ENCODE measurements at regions not wholly inside any gene's neighbourhood (a gene's known extent, or its start where the extent isn't known, plus 50 kb on each side); places are given as distances from the start of the nearest gene placed in this dataset.

DNA sequence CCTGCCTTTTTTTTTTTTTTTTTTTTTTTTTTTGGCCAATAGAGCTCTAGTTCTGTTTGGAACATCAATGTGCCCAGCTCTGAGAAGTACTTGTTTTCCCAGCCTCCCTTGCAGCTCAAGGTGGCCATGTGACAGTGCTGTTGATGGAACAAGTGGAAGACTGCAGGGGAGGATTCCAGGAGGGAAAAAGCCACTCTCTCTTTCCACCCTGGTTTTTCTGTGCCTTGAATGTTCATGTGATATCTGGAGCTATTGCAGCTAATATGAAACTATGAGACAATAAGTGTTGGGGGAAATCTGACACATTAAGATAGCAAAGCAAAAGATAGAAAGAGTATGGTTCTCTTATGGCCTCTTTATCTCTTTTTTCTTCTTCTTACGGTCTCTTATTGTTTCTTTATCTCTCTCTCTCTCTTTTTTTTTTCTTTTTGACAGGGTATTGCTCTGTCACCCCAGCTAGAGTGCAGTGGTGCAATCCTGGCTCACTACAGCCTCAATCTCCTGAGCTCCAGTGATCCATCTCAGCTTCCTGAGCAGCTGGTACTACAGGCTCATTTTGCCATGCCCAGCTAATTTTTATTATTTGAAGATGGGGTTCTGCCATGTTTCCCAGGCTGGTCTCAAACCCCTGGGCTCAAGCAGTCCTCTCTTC lies 192.0 kb upstream of the LNX1 start:
- in situ Hi-C loops (cut with MboI; ENCODE audit: low sequenced_read_pairs): no loop called here
- Histone ChIP-seq H3K36me3 (replicated peaks) (no peaks in the 10 kb centered on the region), H3K27me3 (ENCODE audit: low read depth) (peaks cover under 1% of the 10 kb centered on the region; the same call in 1 of the 2 replicates), H3K4me1 (no peaks in the 10 kb centered on the region), H3K4me3 (no peak overlapping the region), H3K9me3 (no peaks in the 10 kb centered on the region)
- DNase-seq (ENCODE audit: low spot score in 2 of 2): no peak

GRCh38 chr4:53782458-53782845 lies 191.2 kb upstream of the LNX1 start:
- in situ Hi-C loops (cut with MboI; ENCODE audit: low sequenced_read_pairs): no loop called here
- Histone ChIP-seq H3K36me3 (replicated peaks) (no peaks in the 10 kb centered on the region), H3K9me3 (no peaks in the 10 kb centered on the region), H3K27me3 (ENCODE audit: low read depth) (peaks cover 8% of the 10 kb centered on the region), H3K4me3 (no peak overlapping the region), H3K4me1 (no peaks in the 10 kb centered on the region)
- DNase-seq (ENCODE audit: low spot score in 2 of 2): no peak

- no peaks in the 10 kb centered on the region for H3K36me3 ChIP-seq (replicated peaks)
- no peak for DNase-seq (ENCODE audit: low spot score in 2 of 2)
- no peak overlapping the region for H3K4me3 ChIP-seq
These were observed 190.6 kb upstream of the LNX1 start for GRCh38 chr4:53781629-53782457.

DNA sequence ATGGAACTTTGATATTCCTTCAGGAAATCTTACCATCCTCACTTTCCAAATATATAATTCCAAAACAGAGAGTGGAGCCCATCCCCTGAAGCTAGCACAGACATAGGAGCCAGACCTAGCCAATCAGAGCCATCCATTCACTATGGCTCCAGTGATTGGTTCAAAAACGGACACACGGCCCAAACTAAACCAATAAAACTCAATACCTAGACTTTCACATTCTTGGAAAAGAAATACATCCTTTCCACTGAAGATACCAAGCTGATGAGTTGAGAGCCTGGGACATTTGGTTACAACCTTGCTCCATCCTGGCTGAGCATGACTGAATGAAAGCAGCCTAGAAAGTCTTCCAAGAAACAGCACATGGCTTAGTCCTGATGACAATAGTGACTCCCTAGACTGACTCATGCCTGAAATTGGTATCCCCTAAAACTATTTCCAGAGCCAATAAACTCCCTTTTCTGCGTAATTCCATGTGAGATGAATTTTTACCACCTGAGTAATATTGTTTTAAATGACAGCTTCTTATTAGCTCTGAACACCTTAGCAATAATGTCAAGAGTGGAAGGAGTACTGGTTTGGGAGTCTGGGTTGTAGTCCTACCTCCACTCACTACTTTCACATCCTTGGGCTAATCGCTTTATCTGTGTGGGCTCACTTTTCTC lies 189.6 kb upstream of the LNX1 start:
- no peaks in the 10 kb centered on the region for H3K36me3 ChIP-seq (replicated peaks)
- H3K27me3 ChIP-seq (ENCODE audit: low read depth): peaks cover 8% of the 10 kb centered on the region
- DNase-seq (ENCODE audit: low spot score in 2 of 2): no peak
- H3K9me3 ChIP-seq: no peaks in the 10 kb centered on the region
- H3K4me3 ChIP-seq: no peak overlapping the region
- in situ Hi-C loops (cut with MboI; ENCODE audit: low sequenced_read_pairs): no loop called here
- H3K4me1 ChIP-seq: no peaks in the 10 kb centered on the region

More at GRCh38 chr4:53781629-53782457, 190.6 kb upstream of the LNX1 start:
- H3K27me3 ChIP-seq (ENCODE audit: low read depth): peaks cover 8% of the 10 kb centered on the region
- H3K9me3 ChIP-seq: no peaks in the 10 kb centered on the region
- in situ Hi-C loops (cut with MboI; ENCODE audit: low sequenced_read_pairs): no loop called here
- H3K4me1 ChIP-seq: no peaks in the 10 kb centered on the region

DNA sequence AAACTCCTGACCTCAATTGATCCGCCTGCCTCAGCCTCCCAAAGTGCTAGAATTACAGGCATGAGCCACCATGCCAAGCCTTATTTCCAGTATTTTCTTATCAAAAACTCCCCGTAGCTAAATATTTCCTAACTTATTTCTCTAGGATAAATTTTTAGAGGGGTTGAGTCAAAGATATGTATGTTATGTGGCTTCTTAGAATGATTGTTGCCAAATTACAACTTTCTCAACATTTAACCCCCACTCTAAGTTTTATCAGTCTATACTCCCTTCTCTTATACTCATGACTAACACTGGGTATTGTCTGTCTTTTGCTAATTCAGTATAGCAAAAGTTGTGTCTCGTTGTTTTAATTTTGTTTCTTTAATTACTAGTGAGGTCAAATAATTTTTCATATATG lies 187.7 kb upstream of the LNX1 start:
- Histone ChIP-seq H3K27me3 (ENCODE audit: low read depth) (peaks cover 8% of the 10 kb centered on the region), H3K4me1 (no peaks in the 10 kb centered on the region), H3K4me3 (no peak overlapping the region), H3K9me3 (no peaks in the 10 kb centered on the region), H3K36me3 (replicated peaks) (no peaks in the 10 kb centered on the region)
- no peak for DNase-seq (ENCODE audit: low spot score in 2 of 2)
- in situ Hi-C loops (cut with MboI; ENCODE audit: low sequenced_read_pairs): no loop called here

GRCh38 chr4:53778155-53778554 lies 186.9 kb upstream of the LNX1 start:
- no peaks in the 10 kb centered on the region for H3K36me3 ChIP-seq (replicated peaks)
- in situ Hi-C loops (cut with MboI; ENCODE audit: low sequenced_read_pairs): no loop called here
- H3K9me3 ChIP-seq: no peaks in the 10 kb centered on the region
- no peak for DNase-seq (ENCODE audit: low spot score in 2 of 2)
- H3K4me1 ChIP-seq: no peaks in the 10 kb centered on the region
- no peak overlapping the region for H3K4me3 ChIP-seq
- H3K27me3 ChIP-seq (ENCODE audit: low read depth): peaks cover 8% of the 10 kb centered on the region

DNA sequence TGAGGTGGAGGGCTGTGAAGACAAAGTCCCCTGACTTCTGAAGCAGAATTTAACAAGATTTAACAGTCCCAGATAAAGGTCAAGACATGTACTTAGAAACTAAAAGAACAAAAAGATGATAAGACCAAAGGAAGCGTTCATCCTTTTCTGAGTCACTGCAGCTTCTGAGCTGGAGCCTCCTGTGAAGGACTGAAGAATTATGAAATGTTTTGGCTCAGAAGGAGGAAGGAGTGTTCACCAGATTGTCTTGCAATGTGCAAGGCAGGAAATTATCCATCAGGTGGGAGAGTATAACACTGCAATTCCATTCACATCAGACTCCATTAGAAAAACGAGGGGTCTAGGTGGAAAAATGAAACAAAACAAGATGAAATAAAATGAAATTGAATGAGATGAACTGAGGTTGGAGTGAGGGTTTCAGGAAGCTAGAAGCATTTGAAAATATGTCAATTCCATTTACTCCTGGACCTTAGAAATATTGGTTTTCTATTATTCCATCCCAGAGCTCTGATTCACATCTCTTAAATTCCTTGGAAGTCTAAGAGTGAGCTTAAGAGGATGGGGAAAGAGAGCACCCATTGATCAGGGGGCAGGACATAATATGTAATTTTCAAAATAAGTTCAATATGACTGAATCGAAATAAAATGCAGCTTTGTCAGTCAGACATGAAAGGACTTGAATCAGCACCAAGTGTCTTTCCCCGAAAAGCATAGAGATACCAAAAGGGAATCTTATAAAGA lies 186.1 kb upstream of the LNX1 start:
- Histone ChIP-seq H3K36me3 (replicated peaks) (no peaks in the 10 kb centered on the region), H3K4me3 (no peak overlapping the region), H3K9me3 (no peaks in the 10 kb centered on the region), H3K27me3 (ENCODE audit: low read depth) (peaks cover 8% of the 10 kb centered on the region), H3K4me1 (no peaks in the 10 kb centered on the region)
- in situ Hi-C loops (cut with MboI; ENCODE audit: low sequenced_read_pairs): no loop called here
- DNase-seq (ENCODE audit: low spot score in 2 of 2): no peak

GRCh38 chr4:53776141-53776540 lies 184.9 kb upstream of the LNX1 start:
- no peak for DNase-seq (ENCODE audit: low spot score in 2 of 2)
- Histone ChIP-seq H3K36me3 (replicated peaks) (no peaks in the 10 kb centered on the region), H3K27me3 (ENCODE audit: low read depth) (peaks cover 8% of the 10 kb centered on the region), H3K4me3 (no peak overlapping the region), H3K4me1 (no peaks in the 10 kb centered on the region), H3K9me3 (no peaks in the 10 kb centered on the region)
- in situ Hi-C loops (cut with MboI; ENCODE audit: low sequenced_read_pairs): no loop called here

DNA sequence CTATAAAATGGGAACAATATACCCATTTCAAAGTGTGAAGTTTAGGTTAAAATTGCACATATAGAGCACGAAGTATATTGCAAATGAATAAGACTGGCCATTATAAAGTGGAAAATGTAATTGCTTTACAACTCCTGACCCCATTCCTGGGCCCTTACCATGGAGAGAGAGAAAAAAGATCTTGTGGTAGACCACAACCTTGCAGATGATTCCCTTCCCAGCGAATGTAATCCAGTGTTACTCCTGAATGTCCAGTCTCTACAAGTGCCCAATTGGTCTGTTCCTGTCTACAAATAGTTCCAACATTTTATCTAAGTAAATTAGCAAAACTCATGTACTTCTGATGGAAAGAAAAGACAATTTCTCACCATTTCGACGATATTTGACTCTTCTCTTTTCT lies 184.1 kb upstream of the LNX1 start:
- Histone ChIP-seq H3K27me3 (ENCODE audit: low read depth) (peaks cover 8% of the 10 kb centered on the region), H3K36me3 (replicated peaks) (no peaks in the 10 kb centered on the region), H3K4me3 (no peak overlapping the region), H3K4me1 (no peaks in the 10 kb centered on the region), H3K9me3 (no peaks in the 10 kb centered on the region)
- DNase-seq (ENCODE audit: low spot score in 2 of 2): no peak
- in situ Hi-C loops (cut with MboI; ENCODE audit: low sequenced_read_pairs): no loop called here

GRCh38 chr4:53771326-53771725 lies 180.0 kb upstream of the LNX1 start:
- H3K27me3 ChIP-seq (ENCODE audit: low read depth): no peaks in the 10 kb centered on the region; the same call in 1 of the 2 replicates
- no peak for DNase-seq (ENCODE audit: low spot score in 2 of 2)
- no peaks in the 10 kb centered on the region for H3K4me1 ChIP-seq
- in situ Hi-C loops (cut with MboI; ENCODE audit: low sequenced_read_pairs): no loop called here
- no peak overlapping the region for H3K4me3 ChIP-seq
- H3K9me3 ChIP-seq: no peaks in the 10 kb centered on the region
- no peaks in the 10 kb centered on the region for H3K36me3 ChIP-seq (replicated peaks)

DNA sequence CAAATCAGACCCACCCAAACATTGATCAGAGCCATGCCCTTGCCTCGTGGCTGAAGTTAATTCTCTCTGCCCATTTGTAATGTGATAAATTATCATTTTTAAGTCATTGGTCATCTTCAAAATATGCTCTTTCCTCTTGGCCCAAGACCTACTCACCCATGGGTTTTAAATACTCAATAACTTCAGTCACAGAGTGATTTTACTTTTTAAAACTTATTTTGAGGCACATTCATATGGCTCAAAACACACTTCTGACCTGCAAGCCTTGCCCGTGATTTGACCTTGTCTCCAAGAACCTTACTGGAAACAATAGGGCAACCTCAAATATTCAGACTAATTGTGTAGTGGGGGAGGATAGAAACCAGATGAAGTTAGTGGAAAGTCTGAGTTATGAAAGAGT lies 176.2 kb upstream of the LNX1 start:
- no peak overlapping the region for H3K4me3 ChIP-seq
- no peaks in the 10 kb centered on the region for H3K4me1 ChIP-seq
- H3K36me3 ChIP-seq (replicated peaks): no peaks in the 10 kb centered on the region
- DNase-seq (ENCODE audit: low spot score in 2 of 2): no peak
- in situ Hi-C loops (cut with MboI; ENCODE audit: low sequenced_read_pairs): no loop called here
- no peaks in the 10 kb centered on the region for H3K9me3 ChIP-seq
- H3K27me3 ChIP-seq (ENCODE audit: low read depth): no peaks in the 10 kb centered on the region; the same call in 1 of the 2 replicates

GRCh38 chr4:53764761-53765490 lies 173.6 kb upstream of the LNX1 start:
- Histone ChIP-seq H3K27me3 (ENCODE audit: low read depth) (no peaks in the 10 kb centered on the region; the same call in 1 of the 2 replicates), H3K4me1 (no peaks in the 10 kb centered on the region), H3K4me3 (no peak overlapping the region), H3K9me3 (no peaks in the 10 kb centered on the region), H3K36me3 (replicated peaks) (no peaks in the 10 kb centered on the region)
- no peak for DNase-seq (ENCODE audit: low spot score in 2 of 2)
- in situ Hi-C loops (cut with MboI; ENCODE audit: low sequenced_read_pairs): no loop called here

Measured in HAP-1 (cell line).